ENCODE measurements at regions not wholly inside any gene's neighbourhood (a gene's known extent, or its start where the extent isn't known, plus 50 kb on each side); places are given as distances from the start of the nearest gene placed in this dataset.

- no peaks in the 10 kb centered on the region for H3K36me3 Mint-ChIP-seq
- ChIA-PET POLR2A (ENCODE audit: partially characterized antibody) (no interaction called here), CTCF (ENCODE audit: partially characterized antibody) (no interaction called here)
- intact Hi-C loops (cut with micrococcal nuclease) = no loop called here
- H3K27me3 Mint-ChIP-seq = no peaks in the 10 kb centered on the region
- H3K9me3 Mint-ChIP-seq = peaks cover 0 to 14% (median 3%) of the 10 kb centered on the region in 8 donors
- Histone ChIP-seq H3K27ac (ENCODE audit: low read depth, low read length) (no peak overlapping the region), H3K27me3 (ENCODE audit: insufficient read depth, low read length) (no peaks in the 10 kb centered on the region), H3K4me1 (ENCODE audit: insufficient read depth, low read length) (no peaks in the 10 kb centered on the region), H3K9me3 (ENCODE audit: control insufficient read depth in 1 of 2, low read length in 2 of 2) (no peaks in the 10 kb centered on the region), H3K4me3 (ENCODE audit: low read length in 2 of 2) (no peak overlapping the region), H3K36me3 (ENCODE audit: insufficient read depth, low read length) (no peaks in the 10 kb centered on the region)
- H3K27ac Mint-ChIP-seq = no peak overlapping the region
- H3K4me3 Mint-ChIP-seq = no peak overlapping the region
- H3K4me1 Mint-ChIP-seq = no peaks in the 10 kb centered on the region
- DNase-seq = no peak
These were observed 161.2 kb upstream of the SNX7 start for GRCh38 chr1:98500324-98500723.

- Histone ChIP-seq H3K36me3 (ENCODE audit: insufficient read depth, low read length) (no peaks in the 10 kb centered on the region), H3K27me3 (ENCODE audit: insufficient read depth, low read length) (no peaks in the 10 kb centered on the region), H3K27ac (ENCODE audit: low read depth, low read length) (no peak overlapping the region), H3K4me1 (ENCODE audit: insufficient read depth, low read length) (no peaks in the 10 kb centered on the region), H3K9me3 (ENCODE audit: control insufficient read depth in 1 of 2, low read length in 2 of 2) (no peaks in the 10 kb centered on the region), H3K4me3 (ENCODE audit: low read length in 2 of 2) (no peak overlapping the region)
- Mint-ChIP-seq H3K4me1 (no peaks in the 10 kb centered on the region), H3K9me3 (peaks cover 0 to 5% (median 0%) of the 10 kb centered on the region in 8 donors), H3K36me3 (no peaks in the 10 kb centered on the region), H3K4me3 (no peak overlapping the region), H3K27ac (no peak overlapping the region), H3K27me3 (peaks cover 0 to 1% of the 10 kb centered on the region in 2 donors)
- DNase-seq = no peak
- CTCF ChIA-PET (ENCODE audit: partially characterized antibody) = no interaction called here
- POLR2A ChIA-PET (ENCODE audit: partially characterized antibody) = no interaction called here
- intact Hi-C loops (cut with micrococcal nuclease) = no loop called here
These were observed 162.9 kb upstream of the SNX7 start for GRCh38 chr1:98498651-98499050.

GRCh38 chr1:98497497-98497896 is 164.0 kb upstream of the SNX7 start:
- ChIA-PET CTCF (ENCODE audit: partially characterized antibody) (no interaction called here), POLR2A (ENCODE audit: partially characterized antibody) (no interaction called here)
- DNase-seq = peak in 1 of 5 donors; percentile 9
- Mint-ChIP-seq H3K4me1 (no peaks in the 10 kb centered on the region), H3K27me3 (peaks cover 0 to 1% of the 10 kb centered on the region in 2 donors), H3K27ac (no peak overlapping the region), H3K4me3 (no peak overlapping the region), H3K9me3 (peaks cover 0 to 5% (median 0%) of the 10 kb centered on the region in 8 donors), H3K36me3 (no peaks in the 10 kb centered on the region)
- Histone ChIP-seq H3K36me3 (ENCODE audit: insufficient read depth, low read length) (no peaks in the 10 kb centered on the region), H3K27ac (ENCODE audit: low read depth, low read length) (no peak overlapping the region), H3K4me3 (ENCODE audit: low read length in 2 of 2) (no peak overlapping the region), H3K27me3 (ENCODE audit: insufficient read depth, low read length) (no peaks in the 10 kb centered on the region), H3K4me1 (ENCODE audit: insufficient read depth, low read length) (no peaks in the 10 kb centered on the region), H3K9me3 (ENCODE audit: control insufficient read depth in 1 of 2, low read length in 2 of 2) (no peaks in the 10 kb centered on the region)
- intact Hi-C loops (cut with micrococcal nuclease) = no loop called here

GRCh38 chr1:98496256-98496995 is 165.1 kb upstream of the SNX7 start:
- Histone ChIP-seq H3K9me3 (ENCODE audit: control insufficient read depth in 1 of 2, low read length in 2 of 2) (no peaks in the 10 kb centered on the region), H3K27ac (ENCODE audit: low read depth, low read length) (no peak overlapping the region), H3K4me3 (ENCODE audit: low read length in 2 of 2) (no peak overlapping the region), H3K36me3 (ENCODE audit: insufficient read depth, low read length) (no peaks in the 10 kb centered on the region), H3K4me1 (ENCODE audit: insufficient read depth, low read length) (no peaks in the 10 kb centered on the region), H3K27me3 (ENCODE audit: insufficient read depth, low read length) (no peaks in the 10 kb centered on the region)
- no peak overlapping the region for H3K4me3 Mint-ChIP-seq
- H3K27ac Mint-ChIP-seq = no peak overlapping the region
- intact Hi-C loops (cut with micrococcal nuclease) = no loop called here
- ChIA-PET CTCF (ENCODE audit: partially characterized antibody) (no interaction called here), POLR2A (ENCODE audit: partially characterized antibody) (no interaction called here)
- no peak for DNase-seq
- H3K27me3 Mint-ChIP-seq = peaks cover 0 to 1% of the 10 kb centered on the region in 2 donors
- H3K9me3 Mint-ChIP-seq = peaks cover 0 to 5% (median 0%) of the 10 kb centered on the region in 8 donors
- no peaks in the 10 kb centered on the region for H3K4me1 Mint-ChIP-seq
- no peaks in the 10 kb centered on the region for H3K36me3 Mint-ChIP-seq

- Mint-ChIP-seq H3K4me1 (no peaks in the 10 kb centered on the region), H3K9me3 (peaks cover 0 to 2% (median 0%) of the 10 kb centered on the region in 8 donors), H3K4me3 (no peak overlapping the region), H3K27ac (no peak overlapping the region), H3K27me3 (peaks cover 1 to 2% of the 10 kb centered on the region in 2 donors), H3K36me3 (no peaks in the 10 kb centered on the region)
- POLR2A ChIA-PET (ENCODE audit: partially characterized antibody) = no interaction called here
- Histone ChIP-seq H3K4me1 (ENCODE audit: insufficient read depth, low read length) (no peaks in the 10 kb centered on the region), H3K27ac (ENCODE audit: low read depth, low read length) (no peak overlapping the region), H3K36me3 (ENCODE audit: insufficient read depth, low read length) (no peaks in the 10 kb centered on the region), H3K4me3 (ENCODE audit: low read length in 2 of 2) (no peak overlapping the region), H3K27me3 (ENCODE audit: insufficient read depth, low read length) (no peaks in the 10 kb centered on the region), H3K9me3 (ENCODE audit: control insufficient read depth in 1 of 2, low read length in 2 of 2) (no peaks in the 10 kb centered on the region)
- intact Hi-C loops (cut with micrococcal nuclease) = no loop called here
- CTCF ChIA-PET (ENCODE audit: partially characterized antibody) = no interaction called here
- no peak for DNase-seq
These were observed 168.1 kb upstream of the SNX7 start for GRCh38 chr1:98493469-98493868.

GRCh38 chr1:98490099-98490498 is 171.4 kb upstream of the SNX7 start:
- H3K9me3 Mint-ChIP-seq = no peaks in the 10 kb centered on the region
- ChIA-PET CTCF (ENCODE audit: partially characterized antibody) (no interaction called here), POLR2A (ENCODE audit: partially characterized antibody) (no interaction called here)
- H3K4me3 ChIP-seq (ENCODE audit: low read length in 2 of 2) = no peak overlapping the region
- no peaks in the 10 kb centered on the region for H3K27me3 ChIP-seq (ENCODE audit: insufficient read depth, low read length)
- intact Hi-C loops (cut with micrococcal nuclease) = no loop called here
- no peak overlapping the region for H3K4me3 Mint-ChIP-seq
- no peak overlapping the region for H3K27ac ChIP-seq (ENCODE audit: low read depth, low read length)
- no peaks in the 10 kb centered on the region for H3K4me1 ChIP-seq (ENCODE audit: insufficient read depth, low read length)
- no peak overlapping the region for H3K27ac Mint-ChIP-seq
- no peaks in the 10 kb centered on the region for H3K36me3 ChIP-seq (ENCODE audit: insufficient read depth, low read length)
- H3K27me3 Mint-ChIP-seq = peaks cover 1 to 7% of the 10 kb centered on the region in 2 donors
- H3K4me1 Mint-ChIP-seq = no peaks in the 10 kb centered on the region
- DNase-seq = no peak
- no peaks in the 10 kb centered on the region for H3K9me3 ChIP-seq (ENCODE audit: control insufficient read depth in 1 of 2, low read length in 2 of 2)
- H3K36me3 Mint-ChIP-seq = no peaks in the 10 kb centered on the region

- no peak for DNase-seq
- no peaks in the 10 kb centered on the region for H3K36me3 Mint-ChIP-seq
- no peak overlapping the region for H3K27ac Mint-ChIP-seq
- no peaks in the 10 kb centered on the region for H3K9me3 Mint-ChIP-seq
- H3K27me3 Mint-ChIP-seq = peaks cover 0 to 11% of the 10 kb centered on the region in 2 donors
- intact Hi-C loops (cut with micrococcal nuclease) = no loop called here
- H3K4me1 Mint-ChIP-seq = no peaks in the 10 kb centered on the region
- Histone ChIP-seq H3K36me3 (ENCODE audit: insufficient read depth, low read length) (no peaks in the 10 kb centered on the region), H3K4me3 (ENCODE audit: low read length in 2 of 2) (no peak overlapping the region), H3K27ac (ENCODE audit: low read depth, low read length) (no peak overlapping the region), H3K9me3 (ENCODE audit: control insufficient read depth in 1 of 2, low read length in 2 of 2) (no peaks in the 10 kb centered on the region), H3K27me3 (ENCODE audit: insufficient read depth, low read length) (no peaks in the 10 kb centered on the region), H3K4me1 (ENCODE audit: insufficient read depth, low read length) (no peaks in the 10 kb centered on the region)
- POLR2A ChIA-PET (ENCODE audit: partially characterized antibody) = no interaction called here
- H3K4me3 Mint-ChIP-seq = no peak overlapping the region
- CTCF ChIA-PET (ENCODE audit: partially characterized antibody) = no interaction called here
These were observed 173.9 kb upstream of the SNX7 start for GRCh38 chr1:98487620-98488019.

- ChIA-PET CTCF (ENCODE audit: partially characterized antibody) (no interaction called here), POLR2A (ENCODE audit: partially characterized antibody) (no interaction called here)
- Histone ChIP-seq H3K4me3 (ENCODE audit: low read length in 2 of 2) (no peak overlapping the region), H3K36me3 (ENCODE audit: insufficient read depth, low read length) (no peaks in the 10 kb centered on the region), H3K4me1 (ENCODE audit: insufficient read depth, low read length) (no peaks in the 10 kb centered on the region), H3K27ac (ENCODE audit: low read depth, low read length) (no peak overlapping the region), H3K27me3 (ENCODE audit: insufficient read depth, low read length) (no peaks in the 10 kb centered on the region), H3K9me3 (ENCODE audit: control insufficient read depth in 1 of 2, low read length in 2 of 2) (no peaks in the 10 kb centered on the region)
- intact Hi-C loops (cut with micrococcal nuclease) = no loop called here
- no peaks in the 10 kb centered on the region for H3K36me3 Mint-ChIP-seq
- no peak for DNase-seq
- no peak overlapping the region for H3K27ac Mint-ChIP-seq
- peaks cover 0 to 10% of the 10 kb centered on the region in 2 donors for H3K27me3 Mint-ChIP-seq
- no peak overlapping the region for H3K4me3 Mint-ChIP-seq
- no peaks in the 10 kb centered on the region for H3K4me1 Mint-ChIP-seq
- no peaks in the 10 kb centered on the region for H3K9me3 Mint-ChIP-seq
These were observed 178.9 kb upstream of the SNX7 start for GRCh38 chr1:98482611-98483010.

All from CD4-positive, alpha-beta memory T cell (primary cell).